ENCODE measurements at regions not wholly inside any gene's neighbourhood (a gene's known extent, or its start where the extent isn't known, plus 50 kb on each side); places are given as distances from the start of the nearest gene placed in this dataset.

DNA sequence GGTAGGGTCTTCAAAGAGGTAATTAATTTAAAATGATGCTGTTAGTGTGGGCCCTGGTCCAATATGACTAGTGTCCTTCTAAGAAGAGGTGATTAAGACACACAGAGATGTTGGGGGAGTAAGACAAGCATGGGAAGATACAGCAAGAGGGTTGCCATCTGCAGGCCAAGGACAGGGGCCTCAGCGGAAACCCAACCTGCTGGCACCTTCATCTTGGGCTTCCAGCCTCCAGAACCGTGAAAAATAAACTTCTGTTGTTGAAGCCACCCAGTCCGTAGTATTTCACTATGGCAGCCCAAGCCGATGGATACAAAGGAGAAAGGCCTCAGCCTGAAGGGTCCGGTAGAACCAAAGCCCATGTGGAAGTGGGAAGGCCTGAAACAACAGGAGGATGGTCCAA lies 161.7 kb upstream of the UBE2E1 start:
- DNase-seq, result no peak

DNA sequence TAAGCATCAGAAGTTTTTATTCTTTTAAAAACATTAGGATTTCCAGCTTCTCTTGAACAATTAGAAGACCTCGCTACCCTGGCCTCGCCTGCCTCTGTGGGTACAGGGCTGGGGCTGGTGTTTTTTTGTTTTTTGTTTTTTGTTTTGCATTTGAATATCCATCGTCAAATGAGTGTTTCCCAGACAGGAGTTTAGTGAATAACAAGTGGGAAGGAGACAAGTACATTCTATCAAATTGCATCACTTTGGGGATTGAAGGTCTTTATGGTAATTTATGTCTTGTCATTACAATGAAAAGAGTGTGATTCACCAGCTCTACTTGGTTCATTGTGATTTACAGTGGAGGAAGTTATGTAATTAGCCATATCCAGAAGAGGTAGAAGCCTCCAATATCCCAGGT lies 161.1 kb upstream of the UBE2E1 start:
- no peak for DNase-seq

DNA sequence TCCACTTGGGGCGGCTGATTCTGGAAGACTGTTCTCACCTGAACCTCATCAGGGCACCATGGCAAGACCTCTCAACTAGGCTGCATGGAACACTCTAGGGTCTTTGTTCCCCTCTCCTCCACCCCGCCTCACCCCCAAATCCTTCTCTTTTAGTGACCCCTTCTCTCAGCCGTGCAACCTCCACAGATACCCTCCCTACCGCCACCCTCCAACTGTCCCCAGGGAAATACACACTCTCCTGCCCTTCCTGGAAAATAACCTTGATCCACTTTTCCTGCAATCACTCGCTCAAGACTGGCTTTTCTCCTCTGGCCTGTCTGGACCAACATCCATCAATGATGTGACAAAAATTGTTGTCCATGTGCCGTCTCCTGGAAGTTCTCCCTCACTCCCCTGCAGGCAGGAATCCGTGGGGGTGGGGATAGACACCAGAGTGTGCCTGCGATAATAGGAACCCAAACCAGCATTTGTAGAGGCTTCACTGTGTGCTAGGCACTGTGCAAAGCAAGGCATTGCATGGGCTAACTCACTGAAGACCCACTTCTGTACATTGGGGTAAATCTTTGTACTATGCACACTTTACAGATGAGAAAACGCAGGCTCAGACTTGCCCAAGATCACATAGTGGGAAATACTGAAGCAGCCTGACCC lies 160.1 kb upstream of the UBE2E1 start:
- DNase-seq, result no peak

DNA sequence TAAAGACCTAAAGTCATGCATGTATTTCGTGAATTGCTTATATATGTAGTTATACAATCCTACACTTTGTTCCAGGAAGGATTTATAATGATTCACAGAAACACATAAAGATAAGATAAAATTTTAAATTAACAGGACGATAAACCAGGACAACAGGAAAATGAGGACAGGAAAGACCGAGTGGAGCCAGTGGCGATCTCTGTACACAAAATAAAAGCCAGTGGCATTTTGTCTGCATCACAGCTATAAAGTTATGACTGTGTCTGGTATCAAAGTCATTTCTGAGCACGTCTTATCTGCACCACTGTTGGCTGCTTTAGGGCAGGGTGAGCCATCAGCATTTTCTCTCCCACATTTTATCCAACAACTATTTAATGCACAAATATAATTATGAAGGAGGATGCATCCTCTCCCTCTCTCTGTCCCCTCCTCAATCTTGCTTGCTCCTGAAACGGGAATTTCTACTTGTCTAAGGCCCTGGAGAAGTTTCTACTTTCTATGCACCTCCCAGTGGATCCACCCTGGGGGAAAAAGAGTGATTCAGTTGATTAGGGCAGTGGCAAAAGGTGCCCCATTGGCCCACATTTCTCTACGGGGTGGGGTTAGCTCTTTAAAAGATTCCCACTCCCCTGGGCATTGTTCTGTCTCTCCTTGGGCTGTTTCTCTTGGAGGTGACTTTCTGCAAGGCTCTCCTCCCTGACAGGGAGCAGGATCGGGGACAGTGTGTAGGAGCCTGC lies 159.4 kb upstream of the UBE2E1 start:
- no peak for DNase-seq

DNA sequence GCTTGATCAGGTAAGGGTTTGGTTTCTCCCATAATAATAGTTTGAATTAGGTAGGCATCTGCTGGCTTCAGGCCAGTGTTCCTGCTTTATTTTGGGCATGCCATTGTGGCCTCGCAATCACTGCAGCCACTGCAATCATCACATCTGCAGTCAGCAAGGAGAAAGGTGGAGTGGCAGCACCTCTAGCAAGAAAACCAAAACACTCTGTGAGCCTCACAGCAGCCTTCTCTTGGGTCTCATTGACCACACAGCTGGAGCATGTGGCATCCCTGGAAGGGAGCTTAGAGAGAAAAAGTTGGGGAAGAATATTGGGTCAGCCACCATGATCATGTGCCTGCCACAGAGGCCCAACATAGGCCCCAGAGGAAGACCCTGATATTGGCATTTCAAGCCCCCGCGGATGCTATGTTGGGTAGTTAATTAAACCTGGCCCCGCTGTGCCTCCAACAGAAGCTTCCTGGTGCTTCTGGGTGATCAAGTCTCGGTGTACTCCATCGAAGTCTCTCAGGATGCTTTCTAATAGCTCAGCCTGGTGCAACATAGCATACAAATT lies 158.0 kb upstream of the UBE2E1 start:
- DNase-seq, result no peak

DNA sequence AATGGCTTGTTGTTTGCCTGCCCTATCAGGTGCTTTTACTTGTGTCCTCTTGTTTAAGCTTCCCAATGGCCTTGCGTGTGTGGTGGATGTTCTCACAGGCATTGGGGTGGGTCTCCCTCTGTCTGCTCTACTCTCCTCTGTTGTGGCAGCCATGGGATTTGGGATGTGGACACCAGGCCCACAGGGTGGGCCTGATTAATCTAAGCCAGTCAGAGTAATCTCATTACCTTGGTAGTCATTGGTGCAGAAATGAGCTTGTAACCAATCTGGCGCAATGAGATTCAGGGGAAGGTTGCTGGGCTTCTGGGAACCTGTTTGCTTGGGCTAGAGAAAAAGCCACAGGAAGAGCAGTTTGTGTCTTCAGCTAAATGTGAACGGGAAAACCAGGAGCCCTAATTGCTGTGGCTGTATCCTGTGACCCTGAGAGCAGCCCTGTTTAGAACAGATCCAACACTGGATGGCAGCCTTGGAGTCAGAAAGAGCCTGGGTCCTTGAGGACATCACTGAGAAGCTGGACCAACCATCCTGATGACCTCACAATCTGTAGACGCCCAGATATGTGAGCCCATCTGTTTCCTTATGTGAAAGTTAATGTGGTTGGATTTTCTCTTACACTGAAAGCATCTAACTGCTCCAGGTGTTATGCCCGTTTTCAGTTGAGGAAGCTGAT lies 157.3 kb upstream of the UBE2E1 start:
- DNase-seq, result no peak

DNA sequence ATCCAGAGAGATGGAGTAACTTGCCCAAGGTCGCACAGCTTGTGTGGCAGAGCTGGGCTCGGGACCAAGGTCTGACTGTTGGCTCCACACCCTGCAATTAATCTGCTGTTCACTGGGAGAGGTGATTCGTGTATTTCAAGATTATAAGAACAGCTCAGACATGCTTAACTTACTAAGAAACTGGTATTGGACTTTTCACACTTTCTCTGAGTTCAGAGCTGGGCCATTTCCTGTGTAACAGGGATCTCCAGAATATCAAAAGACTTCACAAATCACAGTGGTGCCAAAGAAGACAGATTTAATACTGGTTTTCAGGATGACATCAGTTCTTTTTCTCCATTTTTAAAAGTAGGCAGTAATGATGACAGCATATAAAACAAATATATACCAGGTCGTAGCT lies 156.8 kb upstream of the UBE2E1 start:
- no peak for DNase-seq

DNA sequence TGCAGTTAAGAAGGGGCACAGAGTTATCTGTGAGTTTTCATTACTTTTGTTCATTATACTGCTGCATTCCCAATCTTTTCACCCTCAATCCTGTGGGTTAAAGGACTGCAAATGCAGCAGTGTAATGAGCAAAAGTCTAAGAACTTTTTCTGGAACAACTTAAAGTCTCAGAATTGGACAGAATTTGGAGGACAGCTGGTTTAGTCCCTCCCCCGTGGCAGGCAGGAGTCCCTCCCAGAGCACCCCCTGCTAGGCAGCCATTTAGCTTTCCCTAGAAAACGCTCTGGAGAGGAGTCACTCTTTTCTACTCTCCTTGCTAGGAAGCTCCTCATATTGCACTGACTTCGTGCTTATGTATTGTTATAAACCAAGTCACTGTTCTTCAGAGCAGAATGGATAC lies 156.3 kb upstream of the UBE2E1 start:
- no peak for DNase-seq

DNA sequence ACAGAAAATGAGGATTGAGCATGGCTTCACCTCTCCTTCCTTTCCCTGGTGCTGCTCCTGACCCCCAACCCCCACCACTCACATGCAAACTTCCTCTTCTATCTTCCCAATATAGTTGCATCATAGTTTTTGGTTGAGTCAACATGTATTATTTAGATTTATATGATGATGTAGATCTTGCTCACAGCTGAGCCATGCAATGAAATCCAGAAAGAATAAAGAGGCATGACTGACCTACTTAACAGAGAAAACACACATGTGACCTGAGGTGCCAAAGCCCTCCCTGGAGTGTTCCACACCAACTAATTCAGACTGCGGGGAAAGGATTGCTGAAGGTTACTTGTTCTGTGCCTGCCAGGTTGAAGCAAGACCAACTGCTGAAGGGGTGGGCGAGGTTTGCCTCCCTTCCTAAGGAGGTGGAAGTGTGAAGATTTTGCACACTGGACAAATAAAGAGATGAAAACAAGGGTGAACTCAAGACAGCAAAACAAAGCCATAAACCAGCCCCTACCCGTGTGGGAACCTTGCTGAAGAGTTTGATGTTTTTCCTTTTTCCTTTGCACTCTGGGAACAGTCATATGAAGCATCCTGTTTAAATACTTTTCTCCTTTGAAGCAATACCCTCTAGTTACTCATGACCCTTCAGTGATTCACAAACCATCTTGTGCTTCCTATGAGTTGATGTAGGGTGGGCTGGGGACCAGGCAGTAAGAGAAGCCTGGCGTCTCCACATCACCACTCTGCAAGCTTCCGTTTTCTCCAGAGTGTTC lies 155.2 kb upstream of the UBE2E1 start:
- no peak for DNase-seq

DNA sequence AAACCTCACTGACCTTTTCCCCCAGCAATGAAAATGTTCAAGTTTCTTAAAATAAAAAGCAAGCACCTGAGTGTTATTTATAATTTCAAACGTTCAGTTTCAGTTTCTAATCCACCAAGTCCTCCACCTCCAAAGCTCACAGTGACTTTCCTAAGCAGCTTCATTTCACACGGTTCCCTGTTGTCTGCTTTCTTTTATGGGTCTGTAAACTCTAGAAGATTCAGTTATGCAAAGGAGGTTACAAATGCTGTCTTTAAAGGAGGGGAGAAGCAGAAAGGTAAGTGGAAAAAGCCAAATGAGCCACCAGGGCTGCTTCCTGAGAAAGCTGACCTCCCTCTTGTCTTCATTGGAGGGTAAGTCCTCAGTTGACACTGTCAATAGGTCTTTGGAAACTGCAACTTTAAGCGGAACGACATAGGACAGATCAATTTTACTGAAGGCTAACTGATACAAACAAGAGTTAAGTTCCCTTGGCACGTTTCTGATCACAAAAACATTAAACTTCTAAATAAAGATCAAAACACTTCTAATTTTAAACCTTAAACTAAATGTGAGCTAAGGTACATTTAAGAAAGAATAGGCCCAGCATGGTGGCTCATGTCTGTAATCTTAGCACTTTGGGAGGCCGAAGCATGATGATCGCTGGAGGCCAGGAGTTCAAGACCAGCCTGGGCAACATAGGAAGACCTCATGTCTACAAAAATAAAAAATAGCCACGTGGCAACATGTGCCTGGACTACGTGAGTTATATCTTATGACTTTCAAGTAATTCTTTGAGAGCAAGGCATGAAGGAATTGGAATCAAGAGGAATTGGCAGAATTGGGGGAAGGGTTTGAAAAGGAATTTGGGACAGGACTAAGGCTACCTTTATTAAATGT lies 151.9 kb upstream of the UBE2E1 start:
- no peak for DNase-seq

DNA sequence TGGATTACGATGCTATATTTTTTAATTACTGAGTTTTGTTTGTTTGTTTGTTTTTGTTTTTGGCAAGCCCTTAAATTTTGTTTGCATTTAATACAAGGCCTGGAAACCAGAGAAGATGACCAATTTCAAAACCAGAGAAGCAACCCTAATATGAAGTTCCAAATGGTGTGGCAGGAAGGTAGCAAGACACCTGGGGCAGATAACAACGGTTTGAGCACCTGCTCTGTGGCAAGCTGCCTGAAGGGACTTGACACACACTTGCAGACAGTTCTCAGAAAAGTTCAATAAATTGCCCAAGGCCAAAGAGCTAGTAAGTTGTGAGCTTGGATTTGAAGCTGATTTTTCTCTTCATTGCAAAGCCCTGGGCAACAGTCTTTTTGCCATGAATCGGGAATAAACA lies 151.2 kb upstream of the UBE2E1 start:
- DNase-seq, result no peak

DNA sequence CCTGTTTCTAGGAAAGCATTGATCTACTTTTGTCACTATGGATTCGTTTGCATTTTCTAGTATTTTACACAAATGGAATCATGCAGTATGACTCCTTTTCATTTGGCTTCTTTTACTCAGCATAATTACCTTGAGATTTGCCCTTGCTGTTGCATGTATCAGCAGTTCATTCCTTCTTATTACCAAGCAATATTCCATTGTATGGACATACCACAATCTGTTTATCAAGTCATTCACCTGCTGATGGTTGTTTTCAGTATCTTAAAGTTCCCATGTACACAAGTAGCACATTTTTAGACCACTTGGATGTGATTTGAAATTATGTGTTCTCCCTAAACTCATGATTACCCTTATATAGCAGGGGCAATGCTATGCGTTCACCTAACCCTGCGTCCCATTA lies 150.0 kb upstream of the UBE2E1 start:
- no peak for DNase-seq

DNA sequence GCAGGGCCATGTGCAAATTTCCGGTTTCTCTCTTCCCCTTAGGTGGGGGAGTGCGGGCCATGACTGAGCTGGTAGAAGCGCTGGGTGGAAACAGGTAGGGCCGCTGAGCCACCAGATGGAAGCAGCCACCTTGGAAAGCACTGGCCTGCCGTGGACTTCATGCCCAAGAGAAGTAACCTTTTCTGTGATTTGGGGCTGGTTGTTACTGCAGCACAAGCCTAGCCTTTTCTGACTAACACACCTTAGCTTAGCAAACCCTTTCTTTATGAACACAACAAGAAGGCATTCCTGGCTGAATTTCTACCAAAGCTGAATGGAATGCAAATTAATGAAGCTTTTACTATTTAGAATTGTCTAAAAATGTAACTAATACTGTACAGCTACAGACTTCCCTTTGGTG lies 149.6 kb upstream of the UBE2E1 start:
- DNase-seq, result no peak

DNA sequence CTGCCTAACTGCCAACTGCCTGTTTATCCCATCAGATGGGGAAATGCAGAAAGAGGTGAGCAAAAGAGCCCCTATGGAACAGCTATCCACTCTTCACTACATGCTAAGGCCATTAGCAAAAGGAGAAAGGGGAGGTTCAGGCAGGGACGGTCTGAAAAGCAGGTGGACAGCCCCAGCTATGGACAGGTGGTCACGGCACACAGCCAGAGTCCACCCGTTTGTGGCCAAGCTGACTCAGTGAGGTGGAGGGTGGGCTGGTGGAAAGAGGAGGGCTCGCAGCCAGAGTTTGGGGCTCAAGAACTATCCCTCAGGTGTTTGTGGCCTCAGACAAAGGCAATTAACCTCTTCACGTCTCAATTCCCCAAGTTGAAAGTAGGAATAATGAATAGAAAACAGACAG lies 148.9 kb upstream of the UBE2E1 start:
- no peak for DNase-seq

DNA sequence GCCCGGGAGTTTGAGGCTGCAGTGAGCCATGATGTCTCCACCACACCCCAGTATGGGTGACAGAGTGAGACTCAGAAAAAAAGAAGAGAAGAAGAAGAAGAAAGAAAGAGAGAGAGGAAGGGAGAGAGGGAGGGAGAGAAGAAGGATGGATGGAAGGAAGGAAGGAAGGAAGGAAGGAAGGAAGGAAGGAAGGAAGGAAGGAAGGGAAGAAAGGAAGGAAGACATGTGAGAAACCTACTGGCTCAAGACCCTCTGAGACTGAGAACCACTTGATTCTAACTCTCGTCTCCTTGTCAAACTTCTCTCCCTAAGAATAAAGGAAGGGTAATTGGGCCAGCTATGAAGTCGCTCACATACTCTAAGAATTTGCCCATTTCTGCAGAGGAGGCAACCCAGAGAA lies 148.1 kb upstream of the UBE2E1 start:
- DNase-seq, result no peak

DNA sequence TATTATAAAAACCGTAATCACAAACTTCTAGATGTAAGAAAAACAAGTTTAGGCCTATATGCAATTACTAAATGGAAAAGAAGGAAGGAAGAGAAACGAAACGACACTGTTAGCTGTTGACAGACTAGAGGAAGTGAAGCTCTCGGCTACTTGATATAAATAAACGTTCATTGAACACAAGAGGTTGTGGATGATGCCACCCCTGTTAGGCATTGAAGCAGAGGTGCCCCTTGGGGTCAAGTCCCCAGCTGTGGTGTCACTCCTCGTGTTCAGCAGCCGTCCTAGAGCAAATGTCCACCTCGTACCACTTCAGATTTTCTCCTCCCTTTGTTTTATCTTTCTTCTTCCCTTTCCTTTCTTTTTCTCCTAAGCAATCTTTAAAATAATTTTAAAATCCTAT lies 146.5 kb upstream of the UBE2E1 start:
- DNase-seq, result no peak

DNA sequence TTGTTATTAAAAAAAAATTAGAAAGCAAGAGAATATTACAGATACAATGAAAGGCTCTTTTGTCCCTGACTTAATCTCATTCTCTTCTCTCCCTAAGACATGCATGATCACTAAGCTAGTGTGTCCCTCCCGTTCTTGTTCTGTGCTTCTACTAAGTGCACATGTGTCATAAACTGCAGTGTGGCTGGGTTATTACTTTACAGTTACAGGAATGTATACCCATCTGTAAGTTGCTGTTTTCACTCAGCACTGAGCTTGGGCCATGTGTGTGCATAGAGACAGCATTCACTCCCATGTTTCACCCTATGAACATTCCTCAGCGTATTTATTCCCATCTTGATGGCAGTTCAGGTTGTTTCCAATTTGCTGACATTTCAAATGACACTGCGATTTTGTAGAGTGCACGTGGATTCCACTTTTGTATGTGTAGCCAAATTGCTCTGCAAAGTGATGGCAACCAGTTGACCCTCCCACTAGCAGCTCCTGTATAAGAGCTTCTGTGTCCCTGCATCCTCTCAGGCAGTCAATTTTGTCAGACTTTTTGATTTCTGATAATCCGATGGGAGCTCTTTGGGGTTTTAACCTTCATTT lies 145.8 kb upstream of the UBE2E1 start:
- DNase-seq, result no peak

DNA sequence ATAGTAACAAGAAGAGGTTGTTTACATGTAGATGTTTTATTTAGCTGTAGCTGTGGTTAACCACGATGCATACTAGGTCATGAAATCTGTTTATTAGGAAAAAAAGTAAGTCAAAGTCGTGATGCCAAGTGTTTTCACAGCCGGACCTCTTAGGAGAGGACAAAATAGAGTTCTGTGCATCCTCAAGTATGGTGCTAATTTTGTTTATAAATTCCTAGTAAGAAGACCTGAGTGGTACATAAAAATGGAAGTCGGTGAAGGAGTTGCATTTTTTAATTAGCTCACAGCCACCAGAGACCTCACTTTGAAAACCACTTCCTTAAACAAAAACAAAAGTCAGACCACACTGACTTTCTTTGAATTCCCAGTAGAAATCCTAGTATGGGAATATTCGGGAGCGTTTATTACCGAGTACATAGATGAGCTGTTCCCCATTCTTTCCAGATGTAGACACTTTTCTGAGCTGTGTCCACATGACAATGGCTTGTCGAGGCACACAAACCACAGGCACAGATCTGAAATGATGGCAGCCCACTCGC lies 143.6 kb upstream of the UBE2E1 start:
- DNase-seq, result no peak

DNA sequence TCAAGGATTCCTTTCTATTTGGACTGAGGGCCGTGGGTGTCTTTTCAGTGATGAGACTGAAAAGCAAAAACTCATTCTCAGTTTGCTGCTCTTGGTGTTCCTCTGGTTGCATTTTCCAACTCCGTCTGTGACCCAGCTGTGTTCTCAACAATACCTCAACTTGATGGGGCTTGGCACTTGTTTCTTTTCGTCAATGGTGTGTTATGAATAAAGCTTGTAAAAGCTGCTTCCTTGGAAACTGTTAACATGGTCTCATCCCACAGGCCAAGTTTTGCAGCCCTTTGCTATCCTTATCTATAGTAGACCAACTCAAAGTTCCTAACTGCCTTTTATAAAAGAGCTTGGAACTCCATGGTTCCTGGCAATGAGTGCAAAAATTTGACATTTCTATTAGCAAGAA lies 142.5 kb upstream of the UBE2E1 start:
- no peak for DNase-seq

DNA sequence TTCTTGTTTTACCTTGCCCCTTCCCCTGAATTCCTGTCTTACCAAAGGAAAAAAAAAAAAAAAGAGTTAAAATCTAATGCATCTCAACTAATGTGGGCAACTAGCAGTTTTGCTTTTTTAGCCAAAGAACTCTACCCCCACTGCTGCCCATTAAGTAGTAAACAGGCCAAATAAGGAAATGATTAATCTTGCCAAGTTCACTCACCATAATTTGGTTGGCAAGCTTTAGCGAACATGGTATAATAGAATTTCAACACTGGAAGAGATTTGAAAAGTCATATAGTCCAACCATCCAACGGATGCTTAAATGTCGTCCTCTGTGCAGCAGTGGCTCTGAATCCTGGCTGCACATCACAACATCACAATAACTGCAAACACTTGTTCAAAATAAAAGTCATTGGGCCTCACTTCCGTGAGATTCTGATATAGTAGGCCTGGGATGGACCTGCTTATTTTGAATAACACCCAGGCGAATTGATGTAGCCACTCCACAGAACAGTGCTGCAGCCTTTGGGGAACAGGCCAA lies 142.0 kb upstream of the UBE2E1 start:
- DNase-seq, result no peak

DNA sequence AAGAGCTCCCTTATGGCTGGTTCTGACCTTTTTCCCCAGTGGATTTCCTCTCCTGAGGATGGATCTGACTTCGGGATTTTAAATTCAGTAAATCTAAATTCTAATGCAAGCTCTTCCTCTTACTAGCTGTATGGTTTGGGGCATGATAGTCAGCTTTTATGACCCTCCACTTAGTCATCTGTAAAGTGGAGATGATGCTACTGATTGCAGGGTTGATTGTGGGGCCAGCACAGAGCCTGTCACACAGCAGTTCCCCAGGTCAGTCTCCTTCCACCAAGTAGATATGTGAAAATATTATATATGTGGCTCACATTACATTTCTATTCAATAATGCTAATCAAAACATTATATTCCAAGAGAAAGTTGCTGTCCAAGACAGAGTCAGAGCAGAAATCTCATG lies 141.3 kb upstream of the UBE2E1 start:
- no peak for DNase-seq
